Fibroblast of lung (primary cell): ENCODE measurements at regions not wholly inside any gene's neighbourhood (a gene's known extent, or its start where the extent isn't known, plus 50 kb on each side); places are given as distances from the start of the nearest gene placed in this dataset.

Experiments
- DNase-seq, 2 donors: peaks; one replicate each; pipeline versions ENCODE4 v3.0.0 to v3.0.0-alpha.2; 2010; ENCODE audit warnings: low read depth in 2 of 2
- H2AFZ ChIP-seq: 2 replicates; pipeline ENCODE4 v1.5.1; 2012; ENCODE audit warnings: low read length, control low read depth, inconsistent platforms
- H3K27ac ChIP-seq: 2 replicates; pipeline ENCODE4 v1.5.1; 2011; ENCODE audit warnings: low read length, control low read depth; ENCODE audit not compliant: insufficient read depth
- H3K27me3 ChIP-seq: 2 replicates; pipeline ENCODE4 v1.5.1; 2011; ENCODE audit warnings: mild to moderate bottlenecking, low read length; ENCODE audit not compliant: control insufficient read depth, insufficient read depth
- H3K36me3 ChIP-seq: 2 replicates; pipeline ENCODE4 v1.5.1; 2011; ENCODE audit warnings: low read length; ENCODE audit not compliant: control insufficient read depth, insufficient read depth
- H3K4me1 ChIP-seq: 2 replicates; pipeline ENCODE4 v1.5.1; 2011; ENCODE audit warnings: low read length; ENCODE audit not compliant: control insufficient read depth, insufficient read depth; ENCODE audit errors: extremely low read depth
- H3K4me2 ChIP-seq: 2 replicates; pipeline ENCODE4 v1.5.1; 2011; ENCODE audit warnings: low read length, control low read depth; ENCODE audit not compliant: insufficient read depth; ENCODE audit errors: extremely low read depth
- H3K4me3 ChIP-seq, 4 experiments: fragments of 200-600 bp in 1 of 4; sonication (generic) in 1 of 4; replicated peaks in 1 of 4; 2 replicates each; pipeline ENCODE4 v1.5.1; 2011 to 2016; ENCODE audit warnings: low read length in 4 of 4, low read depth in 3 of 4, mild to moderate bottlenecking in 3 of 4, control low read depth in 2 of 4, inconsistent platforms in 1 of 4, mixed read lengths in 1 of 4; ENCODE audit not compliant: insufficient read depth in 1 of 4; ENCODE audit errors: control extremely low read depth in 1 of 4
- H3K79me2 ChIP-seq: 2 replicates; pipeline ENCODE4 v1.5.1; 2012; ENCODE audit warnings: mild to moderate bottlenecking, low read length, inconsistent platforms; ENCODE audit not compliant: control insufficient read depth, insufficient read depth
- H3K9ac ChIP-seq: 2 replicates; pipeline ENCODE4 v1.5.1; 2011; ENCODE audit warnings: mild to moderate bottlenecking, low read length, control low read depth; ENCODE audit not compliant: insufficient read depth
- H3K9me3 ChIP-seq: 2 replicates; pipeline ENCODE4 v1.5.1; 2012; ENCODE audit warnings: low read depth, low read length; ENCODE audit not compliant: control insufficient read depth, insufficient read depth
- H4K20me1 ChIP-seq: 2 replicates; pipeline ENCODE4 v1.5.1; 2011; ENCODE audit warnings: low read length; ENCODE audit not compliant: control insufficient read depth, insufficient read depth; ENCODE audit errors: extremely low read depth
- EZH2 ChIP-seq: IDR thresholded peaks from 2 replicates; pipeline ENCODE4 v1.5.1; 2012; ENCODE audit warnings: low read length, control low read depth, mild to moderate bottlenecking; ENCODE audit errors: missing control alignments
- TF ChIP-seq, protein P1 (sequence below), 2 donors: IDR thresholded peaks in 1 of 2; conservative IDR thresholded peaks in 1 of 2; 1 replicate in 1 of 2; 2 replicates in 1 of 2; pipeline ENCODE4 v1.5.1; 2011 to 2012; ENCODE audit warnings: low read length in 2 of 2, control low read depth in 1 of 2, inconsistent platforms in 1 of 2, low read depth in 1 of 2, mild to moderate bottlenecking in 1 of 2

DNA sequence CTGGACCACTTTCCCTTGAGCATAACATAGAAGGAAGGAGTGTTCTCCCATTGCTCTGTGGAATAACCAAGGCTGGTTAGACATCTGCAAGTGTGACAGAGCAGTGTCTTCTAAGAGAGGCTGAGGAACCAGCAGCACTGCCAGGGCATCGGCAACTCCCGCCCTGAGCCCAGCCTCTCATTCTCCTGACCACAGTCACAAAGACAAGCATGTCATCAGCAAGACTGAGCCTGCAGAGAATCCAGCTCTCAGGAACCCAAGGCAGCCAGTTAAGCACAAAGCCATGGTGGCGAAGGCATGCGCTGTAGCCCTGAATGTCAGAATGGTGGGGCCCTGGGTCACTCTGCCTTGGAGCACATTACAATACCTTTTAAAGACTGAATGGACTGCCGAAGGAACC, 253.9 kb downstream of the AGTPBP1 start:
- TF ChIP-seq, protein P1, sequence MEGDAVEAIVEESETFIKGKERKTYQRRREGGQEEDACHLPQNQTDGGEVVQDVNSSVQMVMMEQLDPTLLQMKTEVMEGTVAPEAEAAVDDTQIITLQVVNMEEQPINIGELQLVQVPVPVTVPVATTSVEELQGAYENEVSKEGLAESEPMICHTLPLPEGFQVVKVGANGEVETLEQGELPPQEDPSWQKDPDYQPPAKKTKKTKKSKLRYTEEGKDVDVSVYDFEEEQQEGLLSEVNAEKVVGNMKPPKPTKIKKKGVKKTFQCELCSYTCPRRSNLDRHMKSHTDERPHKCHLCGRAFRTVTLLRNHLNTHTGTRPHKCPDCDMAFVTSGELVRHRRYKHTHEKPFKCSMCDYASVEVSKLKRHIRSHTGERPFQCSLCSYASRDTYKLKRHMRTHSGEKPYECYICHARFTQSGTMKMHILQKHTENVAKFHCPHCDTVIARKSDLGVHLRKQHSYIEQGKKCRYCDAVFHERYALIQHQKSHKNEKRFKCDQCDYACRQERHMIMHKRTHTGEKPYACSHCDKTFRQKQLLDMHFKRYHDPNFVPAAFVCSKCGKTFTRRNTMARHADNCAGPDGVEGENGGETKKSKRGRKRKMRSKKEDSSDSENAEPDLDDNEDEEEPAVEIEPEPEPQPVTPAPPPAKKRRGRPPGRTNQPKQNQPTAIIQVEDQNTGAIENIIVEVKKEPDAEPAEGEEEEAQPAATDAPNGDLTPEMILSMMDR (conservative IDR thresholded peaks at IDR 0.05 in 1 of 2, IDR thresholded peaks at IDR 0.05 in 1 of 2; ENCODE audit: low read depth in 1 of 2, low read length in 2 of 2): no peak
- TF ChIP-seq EZH2: no peak

DNA sequence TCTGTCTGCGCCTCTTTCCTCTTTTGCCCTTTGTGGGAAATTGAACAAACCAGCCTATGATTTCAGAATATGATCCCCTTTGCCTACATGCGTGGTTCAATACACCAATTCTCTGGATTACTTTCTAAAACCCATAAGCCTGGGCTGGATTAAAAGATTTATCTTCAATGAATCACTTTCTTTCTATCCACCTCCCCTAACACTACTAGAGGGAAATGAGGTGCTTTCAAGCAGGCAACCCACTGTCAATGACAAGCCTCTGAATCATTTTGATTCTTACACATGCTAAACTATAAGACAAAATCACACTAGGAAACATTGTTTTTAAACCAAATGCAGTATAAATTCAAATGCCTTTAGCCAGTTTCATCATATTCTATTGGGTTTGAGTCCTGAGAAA, 257.5 kb downstream of the AGTPBP1 start:
- H3K79me2 ChIP-seq: no peaks in the 10 kb centered on the region
- DNase-seq: no peak
- H3K27ac ChIP-seq: no peak overlapping the region
- no peak overlapping the region for H3K9ac ChIP-seq
- H4K20me1 ChIP-seq: no peaks in the 10 kb centered on the region
- no peak overlapping the region for H3K4me3 ChIP-seq
- no peaks in the 10 kb centered on the region for H3K9me3 ChIP-seq
- H3K4me1 ChIP-seq: no peaks in the 10 kb centered on the region
- no peak overlapping the region for H3K4me2 ChIP-seq
- no peak for TF ChIP-seq EZH2
- TF ChIP-seq, protein P1 (conservative IDR thresholded peaks at IDR 0.05 in 1 of 2, IDR thresholded peaks at IDR 0.05 in 1 of 2; ENCODE audit: low read depth in 1 of 2, low read length in 2 of 2): no peak
- no peak overlapping the region for H2AFZ ChIP-seq
- no peaks in the 10 kb centered on the region for H3K27me3 ChIP-seq
- H3K36me3 ChIP-seq: no peaks in the 10 kb centered on the region

More for the DNA sequence above, 253.9 kb downstream of the AGTPBP1 start:
- Histone ChIP-seq H3K9ac (no peak overlapping the region), H3K4me2 (no peak overlapping the region), H3K4me3 (no peak overlapping the region), H3K27me3 (no peaks in the 10 kb centered on the region), H3K9me3 (no peaks in the 10 kb centered on the region), H3K36me3 (no peaks in the 10 kb centered on the region), H3K79me2 (no peaks in the 10 kb centered on the region), H3K27ac (no peak overlapping the region), H3K4me1 (no peaks in the 10 kb centered on the region), H2AFZ (no peak overlapping the region), H4K20me1 (no peaks in the 10 kb centered on the region)
- no peak for DNase-seq

DNA sequence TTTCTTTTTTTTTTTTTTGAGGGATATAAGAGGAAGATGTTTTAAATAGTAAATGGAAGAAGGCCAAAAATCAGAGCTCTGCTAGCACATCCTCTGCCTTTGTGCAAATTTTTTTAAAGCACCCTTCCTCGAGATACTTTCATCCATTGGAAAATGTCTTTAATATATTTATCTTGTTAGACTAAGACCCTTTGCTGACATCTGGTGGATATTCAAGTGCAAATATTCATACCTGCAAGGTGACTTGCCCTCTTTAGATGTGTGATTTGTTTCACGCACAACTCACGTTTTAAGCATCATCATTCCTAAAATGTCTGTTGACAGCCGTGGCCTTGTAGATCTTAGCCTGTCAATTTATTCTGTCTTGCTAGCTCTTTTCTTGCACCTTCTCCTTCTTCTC, 258.5 kb downstream of the AGTPBP1 start:
- no peaks in the 10 kb centered on the region for H3K9me3 ChIP-seq
- H3K4me1 ChIP-seq: no peaks in the 10 kb centered on the region
- H3K27ac ChIP-seq: no peak overlapping the region
- TF ChIP-seq, protein P1 (conservative IDR thresholded peaks at IDR 0.05 in 1 of 2, IDR thresholded peaks at IDR 0.05 in 1 of 2; ENCODE audit: low read depth in 1 of 2, low read length in 2 of 2): no peak
- TF ChIP-seq EZH2: no peak
- no peaks in the 10 kb centered on the region for H3K36me3 ChIP-seq
- no peak overlapping the region for H3K9ac ChIP-seq
- H3K4me2 ChIP-seq: no peak overlapping the region
- H3K4me3 ChIP-seq: no peak overlapping the region
- H3K27me3 ChIP-seq: no peaks in the 10 kb centered on the region
- no peak for DNase-seq
- H4K20me1 ChIP-seq: no peaks in the 10 kb centered on the region
- no peaks in the 10 kb centered on the region for H3K79me2 ChIP-seq
- no peak overlapping the region for H2AFZ ChIP-seq
